VCaP (cell line): ENCODE measurements at regions not wholly inside any gene's neighbourhood (a gene's known extent, or its start where the extent isn't known, plus 50 kb on each side); places are given as distances from the start of the nearest gene placed in this dataset.
"Not testable (repeated sequence)": the region's sequence is repeated elsewhere in the genome, so short reads cannot be mapped to it uniquely, and the experiment has no call there.

ENCODE experiments used
- H3K27ac ChIP-seq: fragments of 450-650 bp; 2 replicates; pipeline ENCODE4 v1.5.1; 2017
- CTCF ChIP-seq: fragments of 450-650 bp; conservative IDR thresholded peaks from 2 replicates; pipeline ENCODE4 v1.5.1; 2017; ENCODE audit warnings: mild to moderate bottlenecking, moderate library complexity

DNA sequence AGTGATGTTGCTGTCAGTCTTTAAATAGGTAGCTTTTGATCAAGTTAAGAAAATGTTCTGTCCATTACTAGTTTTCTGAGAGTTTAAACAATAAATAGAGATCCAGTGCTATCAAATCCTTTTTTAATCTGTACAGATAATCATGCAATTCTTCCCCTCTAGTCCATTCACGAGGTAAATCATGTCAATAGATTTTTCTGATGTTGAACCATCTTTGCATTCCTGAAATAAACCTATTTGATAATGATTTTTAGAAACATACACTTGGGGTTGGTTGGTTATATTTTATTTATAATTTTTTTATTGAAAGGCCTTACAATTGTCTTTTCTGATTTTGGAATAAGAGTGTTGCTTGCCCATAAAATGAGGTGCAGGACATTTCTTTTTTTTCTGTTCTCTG lies 95.0 kb downstream of the FAM53A start:
- TF ChIP-seq CTCF = no peak
- H3K27ac ChIP-seq = no peak overlapping the region

DNA sequence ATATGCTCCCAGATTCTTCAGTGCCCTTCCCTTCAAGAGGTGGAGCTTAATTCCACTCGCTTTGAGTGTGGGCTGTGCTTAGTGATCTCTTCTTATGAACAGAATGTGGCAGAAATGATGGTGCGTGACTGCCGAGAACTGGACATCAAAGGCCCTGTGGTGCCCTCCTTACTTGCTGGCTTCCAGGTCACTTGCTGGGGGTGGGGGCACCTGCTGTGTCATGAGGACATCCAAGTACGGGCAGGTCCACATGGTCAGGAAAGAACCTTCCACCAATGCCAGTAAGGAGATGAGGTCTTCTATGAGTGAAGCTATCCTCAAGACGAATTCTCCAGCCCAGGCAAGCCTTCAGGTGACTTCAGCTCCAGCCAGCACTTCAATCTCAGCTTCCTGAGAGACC lies 95.8 kb downstream of the FAM53A start:
- no peak overlapping the region for H3K27ac ChIP-seq
- TF ChIP-seq CTCF = no peak

GRCh38 chr4:1584498-1584897 lies 99.6 kb downstream of the FAM53A start:
- no peak overlapping the region for H3K27ac ChIP-seq
- TF ChIP-seq CTCF = no peak

DNA sequence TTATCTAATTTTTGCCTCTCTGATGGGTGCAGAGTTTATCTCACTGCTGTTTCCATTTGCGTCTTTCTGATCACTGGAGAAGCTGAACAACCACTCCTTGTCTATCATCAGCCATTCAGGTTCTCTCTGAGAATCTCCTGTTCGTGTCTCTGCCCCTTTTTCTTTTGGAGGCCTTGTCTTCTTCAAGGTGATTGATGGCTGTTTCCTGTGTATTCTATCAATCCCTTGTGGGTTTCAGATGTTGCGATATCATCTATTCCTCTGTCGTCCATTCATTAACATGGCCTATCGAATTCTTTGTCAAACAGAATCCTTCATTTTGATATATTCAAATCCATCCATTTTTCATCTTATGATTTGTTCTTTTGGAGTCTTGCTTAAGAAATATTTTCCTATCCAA lies 100.3 kb downstream of the FAM53A start:
- TF ChIP-seq CTCF = no peak
- no peak overlapping the region for H3K27ac ChIP-seq

DNA sequence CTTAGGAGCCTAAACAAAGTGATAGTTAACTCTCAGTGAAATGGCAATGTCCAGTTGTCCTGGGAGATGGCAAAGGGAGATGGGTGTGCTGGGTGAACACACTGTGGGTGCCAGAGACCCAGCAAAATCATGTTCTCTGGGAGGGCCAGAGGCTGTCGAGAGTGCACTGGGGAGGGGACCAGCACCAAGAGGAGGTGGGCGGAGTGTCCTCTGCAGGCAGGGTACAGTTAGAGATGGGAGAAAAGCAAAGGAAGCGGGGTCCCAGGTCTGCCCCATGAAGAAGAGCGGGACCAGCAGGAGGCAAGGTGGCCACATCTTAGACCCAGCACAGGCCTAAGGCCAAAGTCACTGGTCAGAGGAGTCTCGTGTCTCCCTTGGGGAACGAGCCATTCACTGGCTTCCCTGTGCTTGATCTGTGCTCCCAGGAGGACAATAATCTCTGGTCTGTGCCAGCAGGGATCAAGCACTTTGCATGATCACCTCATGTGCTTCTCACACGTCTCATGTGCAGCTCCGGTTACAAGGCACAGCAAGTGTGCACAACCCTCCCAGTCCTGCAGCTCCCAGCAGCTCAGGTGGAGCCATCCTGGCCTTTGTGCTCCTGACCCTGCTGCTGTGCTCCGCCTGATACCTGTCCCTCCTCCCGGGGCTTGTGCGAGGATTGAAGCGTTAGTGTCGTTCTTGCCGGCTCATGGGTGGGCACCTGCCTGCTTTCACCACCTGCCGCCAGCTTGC lies 100.9 kb downstream of the FAM53A start:
- H3K27ac ChIP-seq = no peak overlapping the region
- TF ChIP-seq CTCF = no peak

DNA sequence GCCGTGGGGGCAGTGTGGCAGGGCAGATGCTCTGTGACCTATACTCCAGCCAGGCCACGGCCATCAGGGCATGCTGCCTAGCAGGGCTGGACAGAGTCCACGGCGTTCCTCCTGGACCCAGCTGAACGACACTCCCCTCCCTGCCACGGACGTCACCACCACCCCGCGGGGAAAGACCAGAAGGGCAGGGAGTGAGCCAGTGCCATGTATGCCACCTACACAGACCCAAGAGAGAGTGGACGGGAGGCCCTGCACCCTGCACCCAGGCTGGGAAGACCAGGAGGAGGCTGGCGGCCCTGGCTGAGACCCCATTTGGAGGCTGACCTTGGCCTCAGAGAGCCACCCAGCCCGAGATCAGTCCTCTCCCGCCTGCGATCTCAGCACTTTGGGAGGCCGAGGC lies 101.9 kb downstream of the FAM53A start:
- no peak overlapping the region for H3K27ac ChIP-seq
- TF ChIP-seq CTCF = no peak

GRCh38 chr4:1581164-1581894 lies 102.8 kb downstream of the FAM53A start:
- H3K27ac ChIP-seq = not testable (repeated sequence)

- H3K27ac ChIP-seq = not testable (repeated sequence)
Measured at GRCh38 chr4:1580692-1581012, 103.5 kb downstream of the FAM53A start.
